H9 (cell line): ENCODE measurements at regions not wholly inside any gene's neighbourhood (a gene's known extent, or its start where the extent isn't known, plus 50 kb on each side); places are given as distances from the start of the nearest gene placed in this dataset.

Source experiments
- DNase-seq: peaks from one replicate; pipeline ENCODE4 v3.0.0-alpha.2; 2017
- H2AFZ ChIP-seq: one replicate; pipeline ENCODE4 v1.6.1; 2013; ENCODE audit warnings: mild to moderate bottlenecking, low read length, control low read depth, moderate library complexity
- H2AK5ac ChIP-seq: 2 replicates; pipeline ENCODE4 v1.6.1; 2013; ENCODE audit warnings: low read length, control low read depth, mixed read lengths; ENCODE audit not compliant: insufficient read length
- H2BK120ac ChIP-seq: one replicate; pipeline ENCODE4 v1.6.1; 2013; ENCODE audit warnings: low read depth, mild to moderate bottlenecking, low read length, control low read depth, inconsistent platforms; ENCODE audit not compliant: poor library complexity, severe bottlenecking
- H2BK12ac ChIP-seq: 2 replicates; pipeline ENCODE4 v1.6.1; 2013; ENCODE audit warnings: low read length, control low read depth, mixed read lengths, low read depth; ENCODE audit not compliant: insufficient read length
- H2BK15ac ChIP-seq: 2 replicates; pipeline ENCODE4 v1.6.1; 2013; ENCODE audit warnings: low read depth, low read length, control low read depth
- H2BK20ac ChIP-seq: one replicate; pipeline ENCODE4 v1.6.1; 2013; ENCODE audit warnings: low read depth, mild to moderate bottlenecking, low read length, control low read depth, inconsistent platforms; ENCODE audit not compliant: poor library complexity, severe bottlenecking
- H2BK5ac ChIP-seq: 2 replicates; pipeline ENCODE4 v1.6.1; 2013; ENCODE audit warnings: low read length, control low read depth, mixed read lengths; ENCODE audit not compliant: insufficient read length
- H3K14ac ChIP-seq: 2 replicates; pipeline ENCODE4 v1.6.1; 2013; ENCODE audit warnings: low read length, control low read depth; ENCODE audit not compliant: insufficient read depth
- H3K18ac ChIP-seq: 2 replicates; pipeline ENCODE4 v1.6.1; 2013; ENCODE audit warnings: low read depth, mild to moderate bottlenecking, mixed read lengths, low read length, control low read depth; ENCODE audit not compliant: insufficient read length
- H3K23ac ChIP-seq: 2 replicates; pipeline ENCODE4 v1.6.1; 2013; ENCODE audit warnings: low read length, control low read depth, mixed read lengths, low read depth; ENCODE audit not compliant: insufficient read length
- H3K23me2 ChIP-seq: 2 replicates; pipeline ENCODE4 v1.6.1; 2013; ENCODE audit warnings: low read depth, mild to moderate bottlenecking, mixed read lengths, low read length, control low read depth; ENCODE audit not compliant: insufficient read length, poor library complexity, severe bottlenecking
- H3K27ac ChIP-seq: 2 replicates; pipeline ENCODE4 v1.5.1; 2013; ENCODE audit warnings: low read length, control low read depth, mixed read lengths, low read depth; ENCODE audit not compliant: insufficient read length
- H3K27me3 ChIP-seq: 2 replicates; pipeline ENCODE4 v1.6.1; 2013; ENCODE audit warnings: low read length, control low read depth, inconsistent platforms; ENCODE audit not compliant: insufficient read depth
- H3K4ac ChIP-seq: 2 replicates; pipeline ENCODE4 v1.6.1; 2013; ENCODE audit warnings: low read depth, mild to moderate bottlenecking, control low read depth, inconsistent platforms, low read length, moderate library complexity
- H3K4me1 ChIP-seq: 2 replicates; pipeline ENCODE4 v1.6.1; 2013; ENCODE audit warnings: low read length, control low read depth, inconsistent platforms; ENCODE audit not compliant: insufficient read depth
- H3K4me2 ChIP-seq: 2 replicates; pipeline ENCODE4 v1.6.1; 2013; ENCODE audit warnings: low read length, control low read depth, mixed read lengths; ENCODE audit not compliant: insufficient read length, insufficient read depth
- H3K56ac ChIP-seq: 2 replicates; pipeline ENCODE4 v1.6.1; 2013; ENCODE audit warnings: low read depth, mild to moderate bottlenecking, mixed read lengths, low read length, control low read depth; ENCODE audit not compliant: insufficient read length
- H3K79me1 ChIP-seq: 2 replicates; pipeline ENCODE4 v1.6.1; 2013; ENCODE audit warnings: low read depth, mild to moderate bottlenecking, moderate library complexity, low read length, control low read depth, inconsistent platforms; ENCODE audit not compliant: insufficient read depth, poor library complexity, severe bottlenecking
- H3K79me2 ChIP-seq: 2 replicates; pipeline ENCODE4 v1.6.1; 2013; ENCODE audit warnings: low read length, control low read depth, inconsistent platforms; ENCODE audit not compliant: insufficient read depth
- H3K9ac ChIP-seq: 2 replicates; pipeline ENCODE4 v1.6.1; 2013; ENCODE audit warnings: low read length, control low read depth, mixed read lengths; ENCODE audit not compliant: insufficient read length; ENCODE audit errors: extremely low read depth
- H3K9me3 ChIP-seq: one replicate; pipeline ENCODE4 v1.6.1; 2013; ENCODE audit warnings: low read depth, low read length, inconsistent platforms; ENCODE audit not compliant: control insufficient read depth
- H3T11ph ChIP-seq: one replicate; pipeline ENCODE4 v1.6.1; 2013; ENCODE audit warnings: mild to moderate bottlenecking, low read length, control low read depth, inconsistent platforms
- H4K20me1 ChIP-seq: one replicate; pipeline ENCODE4 v1.6.1; 2013; ENCODE audit not compliant: control insufficient read depth, insufficient read length, insufficient read depth
- H4K5ac ChIP-seq: 2 replicates; pipeline ENCODE4 v1.6.1; 2013; ENCODE audit warnings: low read depth, mild to moderate bottlenecking, mixed read lengths, low read length, control low read depth; ENCODE audit not compliant: insufficient read length
- H4K8ac ChIP-seq: replicated peaks from 2 replicates; pipeline ENCODE4 v1.6.1; 2013; ENCODE audit warnings: low read length, control low read depth, mixed read lengths, low read depth; ENCODE audit not compliant: insufficient read length
- H4K91ac ChIP-seq: 2 replicates; pipeline ENCODE4 v1.6.1; 2013; ENCODE audit warnings: low read depth, mild to moderate bottlenecking, moderate library complexity, mixed read lengths, low read length, control low read depth; ENCODE audit not compliant: insufficient read length
- H3K27ac Mint-ChIP-seq, 3 experiments: 2 replicates in 2 of 3; 3 replicates in 1 of 3; pipeline ENCODE4 v1.8.0; 2020 to 2021; ENCODE audit warnings: mixed read lengths in 3 of 3, mild to moderate bottlenecking in 1 of 3, moderate library complexity in 1 of 3
- H3K27me3 Mint-ChIP-seq: 2 replicates; pipeline ENCODE4 v1.8.0; 2021; ENCODE audit warnings: low read depth, mild to moderate bottlenecking, moderate library complexity, mixed read lengths
- H3K36me3 Mint-ChIP-seq, 3 experiments: 2 replicates in 2 of 3; 3 replicates in 1 of 3; pipeline ENCODE4 v1.8.0; 2020 to 2021; ENCODE audit warnings: low read depth in 3 of 3, mixed read lengths in 3 of 3; ENCODE audit not compliant: insufficient read depth in 1 of 3
- H3K4me1 Mint-ChIP-seq, 2 experiments: 2 replicates each; pipeline ENCODE4 v1.8.0; 2020; ENCODE audit warnings: mixed read lengths in 2 of 2
- H3K4me3 Mint-ChIP-seq, 2 experiments: 2 replicates in 1 of 2; 3 replicates in 1 of 2; pipeline ENCODE4 v1.8.0; 2020 to 2021; ENCODE audit warnings: mild to moderate bottlenecking in 2 of 2, mixed read lengths in 2 of 2, moderate library complexity in 1 of 2
- H3K9me3 Mint-ChIP-seq, 2 experiments: 2 replicates in 1 of 2; 3 replicates in 1 of 2; pipeline ENCODE4 v1.8.0; 2020; ENCODE audit warnings: mild to moderate bottlenecking in 2 of 2, mixed read lengths in 2 of 2, moderate library complexity in 1 of 2
- CTCF ChIP-seq: fragments of 200-600 bp; sonication (generic); conservative IDR thresholded peaks from 3 replicates; pipeline ENCODE4 v1.8.0; 2021; ENCODE audit warnings: antibody characterized with exemption, mild to moderate bottlenecking
- WGBS: extraction: QIAGEN DNeasy Blood & Tissue Kit; methylation state at CpG from one replicate; pipeline ENCODE4 v1.1.7; 2013; ENCODE audit warnings: missing lambda C conversion rate, low lambda C conversion rate, mixed read lengths; ENCODE audit not compliant: insufficient read length; ENCODE audit errors: extremely low coverage; 5-methylcytosine and 5-hydroxymethylcytosine counted together

- Histone ChIP-seq H2BK12ac (no peak overlapping the region), H3K9ac (no peak overlapping the region), H2BK15ac (no peak overlapping the region), H3K4me2 (no peak overlapping the region), H3K79me1 (no peaks in the 10 kb centered on the region), H4K91ac (no peak overlapping the region), H2BK120ac (no peak overlapping the region), H3K9me3 (no peaks in the 10 kb centered on the region), H4K20me1 (no peaks in the 10 kb centered on the region), H4K5ac (no peak overlapping the region), H3K27me3 (no peaks in the 10 kb centered on the region), H3T11ph (no peak overlapping the region), H2BK5ac (no peak overlapping the region), H4K8ac (no peak overlapping the region), H3K79me2 (no peaks in the 10 kb centered on the region), H3K4me1 (no peaks in the 10 kb centered on the region), H2BK20ac (no peak overlapping the region), H3K23me2 (no peaks in the 10 kb centered on the region), H2AK5ac (no peak overlapping the region), H2AFZ (no peak overlapping the region), H3K4ac (no peak overlapping the region), H3K14ac (no peak overlapping the region), H3K56ac (no peak overlapping the region), H3K27ac (no peak overlapping the region), H3K23ac (no peak overlapping the region), H3K18ac (no peak overlapping the region)
- no peak overlapping the region for H3K4me3 Mint-ChIP-seq
- no peak for TF ChIP-seq CTCF
- no peak overlapping the region for H3K27ac Mint-ChIP-seq
- no peaks in the 10 kb centered on the region for H3K36me3 Mint-ChIP-seq
- no peak for DNase-seq
- H3K4me1 Mint-ChIP-seq: peaks cover 14 to 16% of the 10 kb centered on the region in 2 experiments
- WGBS: no CpG with 5 or more reads among the region's 7 CpGs
- peaks cover 12% of the 10 kb centered on the region for H3K27me3 Mint-ChIP-seq
- peaks cover 7 to 16% of the 10 kb centered on the region in 2 experiments; a peak in 3 of 5 replicates for H3K9me3 Mint-ChIP-seq
Observed at GRCh38 chr1:209059981-209060380, 523.5 kb upstream of the CAMK1G start.
